HG03521 (cell line): ENCODE measurements at regions not wholly inside any gene's neighbourhood (a gene's known extent, or its start where the extent isn't known, plus 50 kb on each side); places are given as distances from the start of the nearest gene placed in this dataset.
A peak's percentile ranks its signal among the peaks of the same experiment; 100 is the strongest.

ENCODE experiments used
- ATAC-seq: cut with Tn5 transposase; IDR thresholded peaks from one replicate; pipeline ENCODE4 v1.9.1; 2021; ENCODE audit warnings: mild to moderate bottlenecking, moderate library complexity; ENCODE audit not compliant: unreplicated experiment

GRCh38 chrX:2608638-2609430 is 82.3 kb upstream of the CD99 start:
- peak; percentile 90 for ATAC-seq

GRCh38 chrX:2607113-2607512 is 84.0 kb upstream of the CD99 start:
- ATAC-seq: no peak

DNA sequence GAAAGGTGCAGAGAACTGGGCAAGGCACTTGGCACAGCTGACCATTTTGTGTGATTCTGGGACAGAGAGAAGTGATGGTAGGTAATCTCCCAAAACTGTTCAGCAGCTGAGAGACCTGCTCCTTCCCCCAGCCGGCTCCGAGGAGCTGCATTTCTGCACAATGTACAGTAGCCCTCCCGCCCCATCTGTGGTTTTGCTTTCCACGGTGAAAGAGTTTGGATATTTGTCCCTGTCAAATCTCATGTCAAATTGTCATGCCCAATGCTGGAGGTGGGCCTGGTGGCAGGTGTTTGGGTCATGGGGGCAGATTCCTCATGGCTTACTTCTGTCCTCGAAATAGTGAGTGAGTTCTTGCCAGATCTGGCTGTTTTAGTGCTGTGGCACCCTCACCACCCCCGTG is 90.5 kb upstream of the CD99 start:
- no peak for ATAC-seq

GRCh38 chrX:2596555-2597255 is 94.4 kb upstream of the CD99 start:
- ATAC-seq: no peak

DNA sequence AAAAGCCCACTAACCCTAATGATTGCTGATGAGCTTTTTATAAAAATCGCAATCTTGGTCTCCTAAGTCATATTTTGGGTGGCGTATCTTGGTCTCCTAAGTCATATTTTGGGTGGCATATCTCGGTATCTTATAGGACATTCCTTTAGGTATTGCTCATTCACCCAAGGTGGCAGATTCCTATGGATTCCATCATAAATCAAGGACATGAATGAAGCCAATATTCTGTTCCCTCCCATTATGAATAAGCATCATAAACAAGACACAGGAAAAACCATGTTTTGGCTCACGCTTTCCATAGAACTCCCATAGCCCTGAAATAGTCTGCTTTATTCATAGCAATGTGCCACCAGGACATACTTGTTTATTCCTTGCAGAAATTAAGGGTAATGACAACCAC is 95.0 kb upstream of the CD99 start:
- ATAC-seq: no peak

DNA sequence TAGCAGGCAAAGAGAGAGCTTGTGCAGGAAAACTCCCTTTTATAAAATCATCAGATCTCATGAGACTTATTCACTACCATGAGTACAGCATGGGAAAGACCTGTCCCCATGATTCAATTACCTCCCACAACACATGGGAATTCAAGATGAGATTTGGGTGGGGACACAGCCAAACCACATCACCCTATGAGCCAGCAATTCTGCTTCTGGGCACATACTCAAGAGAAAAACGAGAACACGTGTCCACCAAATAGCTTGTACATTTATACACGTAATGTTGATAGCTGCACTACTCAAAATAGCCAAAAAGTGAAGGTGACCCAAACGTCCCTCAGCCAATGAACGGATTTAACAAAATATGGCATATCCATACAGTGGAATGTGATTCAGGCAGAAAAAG is 94.5 kb upstream of the DHRSX start:
- no peak for ATAC-seq

DNA sequence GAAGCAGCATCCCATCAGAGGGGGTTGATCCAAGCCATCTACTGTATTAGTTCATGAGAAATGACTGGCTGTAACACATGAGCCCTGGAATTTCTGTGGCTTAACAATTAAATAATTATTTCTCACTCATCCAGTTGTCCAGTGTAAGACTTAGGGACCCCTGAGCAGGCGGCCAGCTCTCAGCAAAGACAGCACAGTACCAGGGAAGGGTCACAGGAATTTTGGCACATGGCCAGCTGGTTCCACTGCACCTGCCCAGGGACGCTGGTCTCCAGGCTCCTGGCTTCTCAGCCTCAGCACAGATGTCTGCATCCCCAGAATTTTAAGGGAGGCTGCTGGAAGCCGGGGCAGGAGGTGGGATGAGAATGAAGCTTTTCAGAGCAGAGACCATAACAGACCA is 93.7 kb upstream of the DHRSX start:
- no peak for ATAC-seq

DNA sequence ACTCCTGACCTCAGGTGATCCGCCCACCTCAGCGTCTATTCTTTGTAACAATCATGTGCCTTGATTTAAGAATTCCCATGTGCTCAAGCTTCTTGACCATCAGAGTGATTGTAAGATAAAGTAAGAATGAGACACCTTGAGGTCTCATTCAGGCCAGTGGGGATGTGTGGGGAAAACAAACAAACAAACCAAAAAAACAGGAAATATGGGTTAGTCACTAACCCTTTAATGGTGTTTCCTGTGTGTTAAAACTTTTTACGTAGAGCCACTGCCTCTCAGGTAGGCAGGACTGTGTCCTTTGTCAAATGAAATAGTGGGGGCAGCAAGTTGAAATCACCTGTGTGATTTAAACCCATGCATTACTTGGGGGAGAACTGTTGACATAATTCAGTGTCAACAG is 91.5 kb upstream of the DHRSX start:
- no peak for ATAC-seq

DNA sequence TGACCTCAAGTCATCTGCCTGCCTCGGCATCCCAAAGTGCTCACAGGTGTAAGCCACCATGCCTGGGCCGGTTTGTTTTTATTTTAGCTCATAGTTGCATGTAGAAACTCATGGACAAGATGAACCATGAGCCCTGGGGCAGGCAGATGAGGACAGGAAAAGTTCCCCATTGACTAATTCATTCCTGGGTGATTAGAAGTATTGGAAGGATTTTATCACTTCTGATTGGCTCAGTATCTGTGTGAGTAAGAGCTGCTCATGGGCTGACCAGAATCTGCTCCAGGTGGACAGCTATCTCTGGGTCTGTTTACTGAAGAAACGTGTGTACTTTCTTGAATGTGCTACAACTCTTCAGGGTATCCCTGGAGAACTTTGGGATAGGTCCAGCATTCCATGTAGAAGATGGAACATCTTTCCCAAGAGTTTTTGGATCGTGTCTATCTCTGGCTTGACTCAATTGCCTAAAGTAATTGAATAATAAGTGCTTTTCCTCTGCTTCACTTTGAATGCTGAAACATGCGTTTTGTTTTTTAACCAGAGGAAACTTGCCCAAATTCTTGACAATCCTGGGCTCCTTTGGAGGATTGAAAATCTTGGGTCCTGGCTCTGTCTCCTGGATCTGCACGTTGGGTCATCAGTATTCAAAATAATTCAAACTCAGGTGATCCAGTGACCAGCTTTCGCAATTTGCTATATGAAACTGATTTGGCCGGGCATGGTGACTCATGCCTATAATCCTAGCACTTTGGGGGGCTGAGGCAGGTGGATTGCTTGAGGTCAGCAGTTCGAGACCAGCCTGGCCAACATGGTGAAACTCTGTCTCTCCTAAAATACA is 88.6 kb upstream of the DHRSX start:
- ATAC-seq: no peak

GRCh38 chrX:2588049-2588448 is 87.3 kb upstream of the DHRSX start:
- no peak for ATAC-seq

- ATAC-seq: no peak
These were observed 86.4 kb upstream of the DHRSX start for GRCh38 chrX:2587146-2587545.

GRCh38 chrX:2585158-2585470 is 84.3 kb upstream of the DHRSX start:
- no peak for ATAC-seq

DNA sequence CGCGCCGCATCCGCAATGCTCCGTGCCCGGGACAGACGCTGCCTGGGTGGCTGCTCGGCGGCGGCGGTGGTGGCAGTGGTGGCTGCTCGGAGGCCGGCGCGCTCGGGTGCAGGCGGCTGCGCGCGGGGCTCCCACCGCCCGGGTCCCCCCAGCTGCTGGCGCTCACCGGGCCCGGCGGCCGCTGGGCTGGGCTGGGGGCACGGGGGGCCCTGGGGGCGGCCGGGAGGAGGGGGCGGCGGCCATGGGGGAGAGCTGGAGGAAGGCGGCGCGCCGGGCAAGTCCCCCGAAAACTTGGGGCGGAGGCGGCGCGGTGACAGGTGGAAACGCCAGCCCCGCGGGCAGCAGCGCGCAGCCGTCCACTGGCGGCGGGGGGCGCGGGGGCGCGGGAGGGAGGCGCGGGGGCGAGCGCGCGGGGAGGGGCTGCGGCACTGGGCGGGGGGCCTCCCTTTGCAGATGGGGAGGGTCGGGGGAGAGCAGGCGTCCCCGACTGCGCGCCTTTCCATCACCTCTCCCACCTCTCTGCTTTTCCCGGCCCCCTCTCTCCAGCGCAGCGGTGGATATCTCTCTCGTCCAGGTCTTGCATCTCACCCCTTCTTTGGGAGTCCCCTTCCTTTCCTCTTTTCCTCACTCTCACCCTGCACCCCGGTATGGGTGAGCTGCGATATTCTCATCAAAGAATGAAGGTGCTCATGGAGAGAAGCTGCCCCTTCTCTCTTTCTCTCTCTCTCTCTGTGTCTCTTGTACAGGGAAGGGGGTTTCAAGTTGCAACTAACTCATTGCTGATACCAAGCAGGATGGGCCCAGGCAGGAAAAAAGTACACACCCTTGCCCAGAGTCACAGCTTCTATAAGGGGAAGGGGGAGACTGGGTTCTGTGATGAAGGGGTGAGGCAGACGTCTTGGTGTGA is 83.7 kb upstream of the DHRSX start:
- ATAC-seq: no peak

- ATAC-seq: no peak
These were observed 82.7 kb upstream of the DHRSX start for GRCh38 chrX:2583194-2584162.

GRCh38 chrX:2582667-2583066 is 81.9 kb upstream of the DHRSX start:
- no peak for ATAC-seq

- no peak for ATAC-seq
These were observed 80.5 kb upstream of the DHRSX start for GRCh38 chrX:2581296-2581695.

DNA sequence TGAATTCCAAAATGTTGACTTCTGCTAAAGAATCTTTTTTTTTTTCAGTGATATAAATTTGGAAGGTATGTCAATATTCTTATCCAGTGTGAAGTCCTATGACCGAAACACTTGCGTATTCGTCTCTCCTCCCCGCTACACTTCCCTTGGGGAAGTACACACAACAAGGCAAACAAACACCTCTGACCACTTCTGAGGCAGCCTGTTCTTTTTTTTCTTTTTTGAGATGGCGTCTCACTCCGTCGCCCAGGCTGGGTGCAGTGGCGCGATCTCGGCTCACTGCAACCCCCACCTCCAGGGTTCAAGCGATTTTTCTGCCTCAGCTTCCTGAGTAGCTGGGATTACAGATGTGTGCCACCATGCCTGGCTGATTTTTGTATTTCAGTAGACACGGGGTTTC is 78.1 kb upstream of the DHRSX start:
- no peak for ATAC-seq

- ATAC-seq: no peak
These were observed 77.2 kb upstream of the DHRSX start for GRCh38 chrX:2577844-2578466.

GRCh38 chrX:2576793-2577192 is 76.0 kb upstream of the DHRSX start:
- no peak for ATAC-seq
